Omental fat pad (tissue), 3 donors: ENCODE measurements at regions not wholly inside any gene's neighbourhood (a gene's known extent, or its start where the extent isn't known, plus 50 kb on each side); places are given as distances from the start of the nearest gene placed in this dataset.

Source experiments
- ATAC-seq: fragments of 150-250 bp; one replicate; pipeline ENCODE4 v1.9.1; 2016; ENCODE audit warnings: mild to moderate bottlenecking, moderate library complexity; ENCODE audit not compliant: low FRiP score
- DNase-seq: peaks from one replicate; pipeline ENCODE4 v3.0.0-alpha.2; 2019; ENCODE audit warnings: low spot score
- TF ChIP-seq, protein P1 (sequence below), 3 donors: fragments of 450-650 bp; IDR thresholded peaks; one replicate each; pipeline ENCODE4 v1.5.1; 2016 to 2017; ENCODE audit warnings: antibody characterized with exemption in 3 of 3, mild to moderate bottlenecking in 3 of 3, moderate library complexity in 2 of 3

DNA sequence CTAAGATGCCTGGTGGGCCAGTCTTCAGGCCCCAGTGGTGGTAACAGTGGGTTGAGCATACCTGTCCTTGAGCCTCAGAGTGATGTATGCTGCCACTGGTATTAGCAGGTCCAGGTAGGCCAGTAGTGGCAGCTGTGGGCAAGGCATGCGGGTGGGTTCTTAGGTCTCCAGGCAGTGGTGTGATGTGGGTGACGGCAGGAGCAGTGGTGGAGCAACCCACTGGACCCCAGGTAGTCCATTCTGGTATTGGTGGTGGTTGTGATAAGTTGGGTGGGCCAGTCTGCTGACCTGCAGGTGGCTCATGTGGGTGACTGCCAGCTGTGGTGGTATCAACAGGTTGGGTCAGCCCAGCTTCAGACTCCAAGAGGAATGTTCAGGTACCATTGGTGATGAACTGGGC, 165.0 kb upstream of the GORAB start:
- ATAC-seq (no peak), DNase-seq (no peak)
- TF ChIP-seq, protein P1, sequence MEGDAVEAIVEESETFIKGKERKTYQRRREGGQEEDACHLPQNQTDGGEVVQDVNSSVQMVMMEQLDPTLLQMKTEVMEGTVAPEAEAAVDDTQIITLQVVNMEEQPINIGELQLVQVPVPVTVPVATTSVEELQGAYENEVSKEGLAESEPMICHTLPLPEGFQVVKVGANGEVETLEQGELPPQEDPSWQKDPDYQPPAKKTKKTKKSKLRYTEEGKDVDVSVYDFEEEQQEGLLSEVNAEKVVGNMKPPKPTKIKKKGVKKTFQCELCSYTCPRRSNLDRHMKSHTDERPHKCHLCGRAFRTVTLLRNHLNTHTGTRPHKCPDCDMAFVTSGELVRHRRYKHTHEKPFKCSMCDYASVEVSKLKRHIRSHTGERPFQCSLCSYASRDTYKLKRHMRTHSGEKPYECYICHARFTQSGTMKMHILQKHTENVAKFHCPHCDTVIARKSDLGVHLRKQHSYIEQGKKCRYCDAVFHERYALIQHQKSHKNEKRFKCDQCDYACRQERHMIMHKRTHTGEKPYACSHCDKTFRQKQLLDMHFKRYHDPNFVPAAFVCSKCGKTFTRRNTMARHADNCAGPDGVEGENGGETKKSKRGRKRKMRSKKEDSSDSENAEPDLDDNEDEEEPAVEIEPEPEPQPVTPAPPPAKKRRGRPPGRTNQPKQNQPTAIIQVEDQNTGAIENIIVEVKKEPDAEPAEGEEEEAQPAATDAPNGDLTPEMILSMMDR (IDR thresholded peaks at IDR 0.05), result no peak

DNA sequence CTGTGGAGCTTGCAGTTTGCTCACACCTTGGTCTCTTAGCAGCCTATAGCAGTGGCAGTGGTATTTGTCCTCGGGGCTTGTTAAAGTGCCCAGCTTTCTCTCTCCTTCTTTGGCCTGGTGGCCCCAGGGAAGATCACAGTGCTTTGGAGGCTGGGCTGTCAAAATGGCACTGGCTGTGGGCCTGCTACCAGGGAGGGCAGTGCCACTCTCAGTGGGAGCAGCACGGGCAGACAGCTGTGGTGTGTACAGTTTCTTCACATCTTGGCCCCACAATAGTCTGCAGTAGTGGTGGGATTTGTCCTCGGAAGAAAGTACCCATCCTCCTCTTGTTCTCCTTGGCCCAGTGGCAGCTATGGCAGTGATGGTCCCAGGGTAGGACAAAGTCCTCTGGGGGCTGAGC, 164.4 kb upstream of the GORAB start:
- TF ChIP-seq, protein P1 (IDR thresholded peaks at IDR 0.05), result no peak
- DNase-seq, result no peak

DNA sequence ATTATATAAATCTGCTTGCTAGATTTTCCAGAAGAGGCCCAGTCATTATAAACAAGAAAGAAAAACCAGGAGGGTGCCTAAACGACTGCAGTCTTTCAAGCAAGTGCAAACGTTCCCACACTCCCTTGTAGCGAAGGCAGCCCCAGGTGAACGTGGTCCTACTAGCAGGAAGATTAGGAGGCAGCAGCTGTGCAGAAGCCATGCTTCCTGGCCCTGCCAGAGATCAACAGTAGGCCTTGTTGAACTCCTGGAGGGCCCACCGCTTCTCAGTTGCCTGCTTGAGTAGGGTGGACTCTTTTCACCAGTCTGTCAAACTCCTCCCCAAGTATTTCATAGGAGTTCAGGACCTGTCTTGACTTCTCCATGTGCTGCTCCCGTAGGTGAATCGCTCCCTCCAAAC, 163.0 kb upstream of the GORAB start:
- TF ChIP-seq, protein P1 (IDR thresholded peaks at IDR 0.05), result no peak
- DNase-seq (no peak), ATAC-seq (no peak)

More for the DNA sequence above, 164.4 kb upstream of the GORAB start:
- ATAC-seq, result no peak

DNA sequence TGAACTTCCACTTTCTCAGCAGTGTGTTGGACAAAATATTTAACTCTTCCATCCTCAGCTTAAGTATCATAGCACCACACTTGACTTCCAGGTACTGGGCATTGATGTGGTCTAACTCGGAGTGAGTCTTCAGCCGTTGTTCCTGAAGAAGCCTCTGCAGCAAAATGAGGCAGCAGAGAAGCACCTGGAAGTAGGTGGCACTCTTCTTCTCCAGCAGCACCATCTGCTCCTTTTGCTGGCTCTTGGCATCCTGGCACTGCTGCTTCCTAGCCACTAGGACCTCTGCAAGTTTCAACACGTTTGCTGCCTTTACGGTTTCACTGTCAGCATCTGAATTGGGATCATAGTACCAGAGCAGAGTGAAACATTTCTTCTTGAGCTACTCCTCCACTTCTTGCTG, 162.5 kb upstream of the GORAB start:
- DNase-seq (no peak), ATAC-seq (no peak)
- TF ChIP-seq, protein P1 (IDR thresholded peaks at IDR 0.05), result no peak

DNA sequence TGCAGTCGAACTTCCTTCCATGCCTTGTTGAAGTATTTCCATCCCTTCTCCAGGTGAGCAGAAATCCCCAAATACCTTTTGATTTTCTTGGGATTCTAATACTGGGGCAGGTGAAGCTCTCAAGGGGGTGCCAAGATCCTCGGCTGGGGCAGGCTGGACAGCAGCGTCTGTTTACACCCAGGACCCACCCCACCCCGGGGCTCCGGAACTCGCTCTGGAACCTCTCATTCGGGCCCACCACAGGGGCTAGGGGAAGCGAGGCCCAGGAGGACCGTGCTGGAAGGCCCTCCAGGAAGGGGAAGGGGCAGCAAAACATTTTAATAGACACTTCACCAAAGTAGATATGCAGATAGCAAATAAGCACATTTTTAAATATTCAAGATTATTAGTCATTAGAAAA, 161.9 kb upstream of the GORAB start:
- TF ChIP-seq, protein P1 (IDR thresholded peaks at IDR 0.05), result no peak
- DNase-seq (no peak), ATAC-seq (no peak)

- ATAC-seq (no peak), DNase-seq (no peak)
- TF ChIP-seq, protein P1 (IDR thresholded peaks at IDR 0.05), result no peak
Measured at GRCh38 chr1:170375082-170375723, 156.8 kb upstream of the GORAB start.

DNA sequence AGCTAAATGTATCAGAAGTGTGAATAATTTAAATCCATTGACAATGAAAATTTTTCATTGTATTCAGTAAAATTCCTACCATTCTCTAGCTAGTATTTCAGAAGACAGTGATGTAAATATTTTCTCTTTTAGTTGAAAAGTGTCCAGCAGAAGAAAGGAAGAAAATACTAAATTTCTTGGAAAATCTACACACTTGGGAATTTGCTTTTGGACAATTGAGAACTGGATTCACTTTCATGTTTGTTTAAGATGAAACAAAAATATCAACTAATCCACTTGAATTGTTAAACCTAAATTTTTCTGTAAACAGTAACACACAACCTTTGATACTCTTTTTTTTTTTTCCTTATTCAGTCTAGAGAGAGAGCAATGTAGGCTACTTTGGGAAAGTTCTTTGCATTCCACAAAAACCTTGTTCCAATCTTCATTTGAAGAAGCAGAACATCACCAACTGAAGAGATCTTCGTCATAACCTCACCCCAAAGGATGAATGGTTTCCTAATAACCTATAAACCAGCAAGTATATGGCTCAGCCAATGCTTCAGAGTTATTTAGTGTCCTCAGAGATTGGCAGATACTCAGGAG, 155.1 kb upstream of the GORAB start:
- no peak for ATAC-seq
- no peak for DNase-seq

More for the DNA sequence above, 155.1 kb upstream of the GORAB start:
- TF ChIP-seq, protein P1 (IDR thresholded peaks at IDR 0.05), result no peak
